Stimulated activated CD4-positive, alpha-beta T cell treated with anti-CD3 and anti-CD28 coated beads, Interleukin-1b, Interleukin-23, amount 100 ng/mL, for 4 hours (primary cell): ENCODE measurements at regions not wholly inside any gene's neighbourhood (a gene's known extent, or its start where the extent isn't known, plus 50 kb on each side); places are given as distances from the start of the nearest gene placed in this dataset.

Experiments used
- DNase-seq, 2 donors: peaks; one replicate each; pipeline ENCODE4 v3.0.0-alpha.2; 2020; ENCODE audit warnings: low read depth in 2 of 2

DNA sequence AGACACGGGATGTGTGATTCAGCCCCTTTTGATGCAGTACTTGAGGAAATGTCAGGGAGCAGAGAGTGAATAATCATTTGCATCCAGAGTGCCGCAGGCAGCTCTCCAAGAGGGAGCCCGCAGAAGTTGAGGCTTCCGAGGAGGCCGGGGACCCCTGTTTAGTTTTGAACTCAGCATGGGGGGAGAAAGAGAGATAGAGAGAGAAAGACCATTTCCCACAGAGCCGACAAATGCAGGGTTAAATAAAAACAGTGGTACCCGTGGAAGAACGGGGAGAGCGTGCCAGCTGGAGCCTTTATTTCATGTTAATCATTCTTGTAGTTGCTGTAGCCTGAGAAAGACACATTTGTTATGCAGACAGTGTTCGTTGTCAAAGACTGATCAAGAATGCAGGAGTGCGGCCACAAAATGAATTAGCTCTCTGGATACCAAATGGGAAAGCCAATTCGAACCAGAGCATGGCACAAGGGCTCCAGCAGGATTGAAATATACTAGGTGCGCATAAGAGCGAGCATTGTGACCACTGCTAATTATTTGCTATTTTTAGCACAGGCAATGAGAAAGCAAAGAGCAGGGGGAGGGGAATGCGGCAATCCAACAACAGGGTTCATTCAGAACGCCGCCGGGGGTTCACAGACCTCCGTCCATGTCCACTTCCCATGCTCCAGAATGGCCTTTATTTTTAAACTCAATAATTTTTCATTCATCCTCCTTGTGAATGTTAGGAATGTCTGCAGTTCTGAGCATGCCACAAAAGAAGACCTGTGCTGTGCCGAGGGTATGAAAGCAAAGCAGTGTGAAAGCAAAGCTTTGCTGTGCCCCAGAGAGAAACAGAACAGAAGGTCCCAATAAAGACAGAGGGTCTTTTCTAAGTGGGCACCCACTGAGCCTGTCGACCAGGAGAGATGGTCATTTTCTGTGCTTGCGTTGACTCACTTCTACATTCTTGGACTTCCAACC is 243.9 kb upstream of the VCX3A start:
- no peak for DNase-seq

GRCh38 chrX:6777238-6778002 is 242.5 kb upstream of the VCX3A start:
- no peak for DNase-seq

DNA sequence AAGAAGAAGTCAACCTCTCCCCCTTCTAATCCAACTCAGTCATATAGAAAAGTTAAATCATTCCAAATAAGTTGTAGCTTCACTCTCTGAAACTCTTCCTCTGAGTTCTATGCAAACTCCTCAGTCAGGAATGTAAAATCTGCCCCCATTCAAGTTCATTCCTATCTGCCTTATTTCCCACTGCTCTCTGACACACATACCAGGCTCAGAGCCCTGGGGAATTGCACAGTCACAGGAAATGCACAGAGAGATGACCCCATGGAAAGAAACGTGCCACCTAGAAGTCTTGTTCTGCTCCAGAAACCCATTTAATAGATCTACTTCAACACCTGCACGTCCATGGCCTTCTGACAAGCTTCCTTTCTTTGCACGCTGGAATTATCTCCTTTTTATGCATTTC is 236.0 kb upstream of the VCX3A start:
- no peak for DNase-seq

- no peak for DNase-seq
Measured at GRCh38 chrX:6768881-6769280, 234.0 kb upstream of the VCX3A start.

GRCh38 chrX:6761251-6761650 is 226.3 kb upstream of the VCX3A start:
- no peak for DNase-seq

DNA sequence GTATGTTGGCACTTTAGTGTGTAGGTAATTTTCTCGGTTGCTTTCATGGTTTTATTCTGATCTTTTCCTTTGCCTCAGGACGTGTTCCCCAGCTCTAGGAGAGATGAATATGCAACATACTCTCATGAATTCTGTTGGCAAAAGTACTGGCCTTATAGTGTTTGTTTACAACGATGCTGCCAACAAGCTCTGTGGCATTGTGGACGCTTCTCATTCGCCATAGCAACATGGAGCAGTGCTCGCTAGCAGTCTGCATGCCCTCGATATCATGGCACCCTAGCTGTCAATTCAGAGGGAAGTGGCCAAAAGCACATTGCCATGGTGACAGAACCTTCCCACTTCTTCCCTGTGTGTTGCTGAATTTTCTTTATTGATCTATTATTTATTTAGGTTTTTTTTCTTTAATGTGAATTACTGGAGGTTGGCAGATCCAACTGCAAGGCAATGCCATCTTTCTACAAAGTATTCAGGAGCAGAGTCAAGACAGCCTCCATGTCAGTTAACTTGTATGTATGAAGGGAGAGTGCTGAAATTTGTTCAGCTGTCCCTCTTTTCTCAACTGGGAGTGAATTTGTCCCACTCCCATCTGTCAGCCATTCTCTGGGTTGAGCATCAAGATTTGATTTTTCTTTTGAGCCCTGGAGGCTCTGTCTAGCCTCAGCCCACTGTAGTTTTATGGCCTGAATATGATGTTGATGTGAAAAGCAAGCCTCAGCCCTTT is 224.9 kb upstream of the VCX3A start:
- no peak for DNase-seq

GRCh38 chrX:6758234-6758633 is 223.3 kb upstream of the VCX3A start:
- no peak for DNase-seq

GRCh38 chrX:6757631-6758030 is 222.7 kb upstream of the VCX3A start:
- DNase-seq = no peak

DNA sequence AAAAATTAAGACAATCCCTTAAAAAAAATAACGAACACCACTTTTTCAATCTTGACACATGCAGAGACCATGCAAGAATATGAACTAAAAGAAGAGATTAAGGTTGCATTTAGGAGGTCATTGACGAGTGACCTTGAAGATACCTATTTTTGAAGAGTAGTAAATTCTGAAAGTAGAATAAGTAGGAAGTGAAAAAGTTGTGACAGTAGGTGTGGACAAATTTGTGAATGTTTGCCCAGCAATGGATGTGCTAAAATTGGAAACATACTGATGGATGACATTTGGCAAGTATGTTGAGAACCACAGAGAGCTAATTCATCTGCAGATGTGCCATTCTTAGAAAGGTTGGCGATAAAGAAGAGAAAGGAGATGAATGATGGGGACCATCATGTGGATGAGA is 213.7 kb upstream of the VCX3A start:
- DNase-seq = no peak

DNA sequence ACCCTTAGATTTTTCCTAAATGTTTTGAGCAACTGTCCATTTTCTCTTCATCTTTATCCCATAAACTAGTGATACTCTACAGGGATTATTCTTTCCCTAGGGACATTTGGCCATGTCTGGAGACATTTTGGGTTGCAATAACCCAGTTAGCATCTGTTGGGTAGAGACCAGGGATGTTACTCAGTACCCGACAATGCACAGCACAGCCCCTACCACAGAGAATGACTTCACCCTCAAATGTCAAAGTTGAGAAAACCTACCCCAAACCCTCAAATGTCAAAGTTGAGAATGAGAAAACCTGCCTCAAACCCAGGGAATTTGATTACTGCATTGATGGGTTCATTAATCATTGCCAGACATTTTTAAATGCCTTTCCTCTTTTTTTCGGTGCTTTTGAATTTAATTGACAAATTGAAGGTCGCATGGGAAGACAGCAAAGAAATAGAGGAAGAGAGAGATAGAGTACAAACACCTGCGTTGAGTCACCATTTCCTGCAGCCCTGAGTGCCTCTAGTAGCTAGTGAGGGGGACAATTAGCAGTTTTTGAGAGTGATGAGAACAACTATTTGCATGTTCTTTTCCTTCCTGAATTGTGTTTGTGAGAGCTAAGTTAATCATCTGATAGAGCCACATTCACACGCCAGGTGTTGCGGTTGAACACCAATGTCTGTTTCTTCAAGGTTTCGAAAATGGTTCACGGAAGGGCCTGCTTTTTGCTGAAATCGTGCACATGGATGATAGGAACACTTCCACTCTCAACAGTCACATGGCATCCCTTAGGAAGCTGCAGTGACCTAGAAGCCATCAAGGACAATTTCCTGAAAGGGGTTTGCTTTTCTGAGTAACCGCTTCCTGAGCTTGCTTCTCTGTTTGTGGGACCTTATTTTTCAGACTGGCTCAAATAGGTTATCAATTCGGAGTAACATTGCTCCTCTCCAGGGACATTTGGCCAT is 203.9 kb upstream of the VCX3A start:
- no peak for DNase-seq

- no peak for DNase-seq
Measured at GRCh38 chrX:6734844-6735634, 200.1 kb upstream of the VCX3A start.

DNA sequence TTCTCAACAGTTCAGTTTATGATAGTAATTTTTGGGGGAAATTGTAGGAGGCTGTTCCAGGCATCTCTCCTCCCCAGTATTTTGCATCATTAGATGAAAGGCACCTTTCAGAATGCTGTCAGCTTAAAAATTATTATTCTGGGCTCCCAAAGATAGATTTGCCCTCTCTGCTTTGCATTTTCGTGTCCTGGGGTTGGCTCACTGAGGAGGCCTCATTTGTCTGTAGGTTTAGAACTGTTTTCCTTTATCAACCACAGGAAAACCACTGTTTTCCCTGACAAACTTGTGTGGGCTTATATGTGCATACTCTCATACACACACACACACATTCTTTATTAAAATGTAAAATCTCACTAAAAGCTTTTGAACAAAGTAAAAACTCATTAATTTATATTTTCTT is 197.2 kb upstream of the VCX3A start:
- DNase-seq = no peak

GRCh38 chrX:6729626-6730025 is 194.7 kb upstream of the VCX3A start:
- no peak for DNase-seq

DNA sequence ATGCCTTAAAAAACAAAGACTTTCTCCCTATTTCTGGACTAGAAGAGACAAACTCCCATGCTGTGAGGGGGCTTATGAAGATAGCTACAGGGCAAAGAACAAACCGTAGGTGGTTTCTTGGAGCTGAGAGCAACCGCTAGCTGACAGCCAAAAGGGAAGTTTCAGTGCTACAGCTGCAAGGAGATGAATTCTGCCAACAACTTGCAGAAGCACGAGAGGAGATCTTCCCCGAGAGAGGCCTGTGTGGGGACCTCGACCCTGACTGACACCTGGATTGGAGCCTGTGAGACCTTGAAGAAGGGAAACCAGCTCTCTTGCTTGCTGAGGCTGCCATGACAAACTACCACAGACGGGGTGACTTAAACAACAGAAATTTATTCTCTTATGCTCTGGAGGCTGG is 183.8 kb upstream of the VCX3A start:
- no peak for DNase-seq

DNA sequence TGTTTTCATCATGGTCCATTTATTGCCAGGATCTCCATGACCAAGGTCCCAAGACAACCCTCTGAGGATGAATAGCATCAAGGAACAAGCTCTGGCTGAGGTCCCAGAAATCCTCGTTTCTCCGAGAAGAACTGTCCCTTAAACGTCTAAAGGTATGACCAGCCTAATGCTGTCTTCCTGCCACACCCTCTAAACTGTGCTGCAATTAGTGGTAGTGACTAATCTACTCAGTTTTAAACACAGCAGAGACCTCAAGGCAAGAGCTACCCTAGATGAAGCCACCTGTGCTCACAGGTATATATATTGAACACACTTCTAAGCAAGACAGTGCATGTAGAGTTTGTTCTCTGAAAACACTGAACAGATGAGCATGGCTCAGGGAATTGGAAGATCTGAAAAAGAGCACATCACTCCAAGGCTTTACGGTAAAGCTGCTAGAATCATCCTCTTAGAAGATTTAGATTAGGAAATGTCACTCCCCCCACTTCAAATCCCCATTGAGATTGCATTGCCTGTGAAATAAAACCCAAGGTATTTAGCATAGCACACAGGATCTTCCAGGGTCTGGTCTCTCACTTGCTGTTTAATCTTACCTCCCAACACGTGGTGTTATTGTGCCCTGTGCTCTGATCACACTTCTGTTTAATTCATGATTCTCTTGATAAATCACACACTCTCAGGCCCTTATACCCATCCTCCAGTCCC is 173.9 kb upstream of the VCX3A start:
- DNase-seq = no peak

- no peak for DNase-seq
Measured at GRCh38 chrX:6708041-6708440, 173.1 kb upstream of the VCX3A start.

DNA sequence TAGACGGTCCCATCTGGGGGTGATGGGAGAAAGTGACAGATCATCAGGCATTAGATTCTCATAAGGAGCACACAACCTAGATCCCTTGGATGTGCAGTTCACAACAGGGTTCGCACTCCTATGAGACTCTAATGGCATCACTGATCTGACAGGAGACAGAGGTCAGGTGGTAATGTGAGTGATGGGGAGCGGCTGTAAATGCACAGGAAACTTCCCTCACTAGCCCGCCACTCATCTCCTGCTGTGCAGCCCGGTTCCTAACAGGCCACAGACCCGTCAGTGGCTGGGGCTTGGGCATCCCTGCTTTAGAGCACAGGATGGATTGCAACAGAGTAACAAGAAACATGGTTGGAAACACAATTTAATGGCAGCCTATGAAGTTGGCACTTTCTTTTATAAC is 172.6 kb upstream of the VCX3A start:
- no peak for DNase-seq

GRCh38 chrX:6701085-6701484 is 166.2 kb upstream of the VCX3A start:
- DNase-seq = no peak

GRCh38 chrX:6695717-6696116 is 160.8 kb upstream of the VCX3A start:
- DNase-seq = no peak

- DNase-seq = no peak
Measured at GRCh38 chrX:6694977-6695376, 160.1 kb upstream of the VCX3A start.
